HCT116 (cell line): ENCODE measurements at regions not wholly inside any gene's neighbourhood (a gene's known extent, or its start where the extent isn't known, plus 50 kb on each side); places are given as distances from the start of the nearest gene placed in this dataset.

ENCODE experiments used
- ATAC-seq: fragments of 200-7000 bp; cut with Tn5 transposase; 2 replicates; pipeline ENCODE4 v1.9.1; 2020; ENCODE audit warnings: mild to moderate bottlenecking, moderate library complexity
- BruUV-seq: library from RNA; stranded (reverse); fragments of 400-500 nt; replicated peaks from 2 replicates; lab custom pipeline; 2021; lab: Mats Ljungman, UMichigan
- CTCF ChIA-PET: fragments of 300-600 bp; sonication (Branson Sonifier 250); formaldehyde crosslinking; loops from one replicate; lab custom pipeline; 2021; ENCODE audit warnings: antibody characterized with exemption; lab: Charles Lee
- POLR2A ChIA-PET: fragments of 300-600, 350-600 bp; sonication (Branson Sonifier 250); formaldehyde crosslinking; loops from one replicate; lab custom pipeline; 2021; ENCODE audit warnings: antibody characterized with exemption; lab: Charles Lee
- RAD21 ChIA-PET, 2 experiments: fragments of 300-600 bp; sonication (Branson Sonifier 250); formaldehyde crosslinking; loops; one replicate each; lab custom pipeline; 2023; ENCODE audit warnings: low total read pairs in 2 of 2; ENCODE audit not compliant: uncharacterized antibody in 2 of 2, unreplicated experiment in 2 of 2, low non-redundant PET in 1 of 2; lab: Charles Lee
- DNase-seq: peaks from one replicate; pipeline ENCODE4 v3.0.0-alpha.2; 2010; ENCODE audit warnings: low read depth, low spot score
- H2AFZ ChIP-seq: fragments of 200-600 bp; shearing (Covaris generic), sonication (generic); 2 replicates; pipeline ENCODE4 v1.6.1; 2017; ENCODE audit warnings: low read depth, mixed run types, mixed read lengths, antibody characterized with exemption, low read length; ENCODE audit not compliant: poor library complexity, severe bottlenecking
- H3K27ac ChIP-seq: 2 replicates; pipeline ENCODE4 v1.5.1; 2012; ENCODE audit warnings: low read depth, low read length
- H3K27me3 ChIP-seq: fragments of 200-600 bp; sonication (generic); 2 replicates; pipeline ENCODE4 v1.6.1; 2016; ENCODE audit warnings: mixed run types, low read length, mixed read lengths; ENCODE audit not compliant: insufficient read depth
- H3K36me3 ChIP-seq, 2 experiments: fragments of 200-500 bp in 1 of 2; fragments of 200-600 bp in 1 of 2; sonication (Bioruptor generic) in 1 of 2; sonication (generic) in 1 of 2; 2 replicates each; pipeline versions ENCODE4 v1.5.1 to v1.6.1; 2014 to 2016; ENCODE audit warnings: low read length in 2 of 2, inconsistent platforms in 1 of 2, mixed read lengths in 1 of 2, mixed run types in 1 of 2; ENCODE audit not compliant: insufficient read depth in 2 of 2, control insufficient read depth in 1 of 2
- H3K4me1 ChIP-seq, 2 experiments: fragments of 200-600 bp in 1 of 2; sonication (generic) in 1 of 2; 2 replicates each; pipeline versions ENCODE4 v1.5.1 to v1.6.1; 2012 to 2017; ENCODE audit warnings: low read length in 2 of 2, inconsistent platforms in 1 of 2, mild to moderate bottlenecking in 1 of 2, mixed read lengths in 1 of 2, mixed run types in 1 of 2, moderate library complexity in 1 of 2; ENCODE audit not compliant: insufficient read depth in 2 of 2, control insufficient read depth in 1 of 2
- H3K4me2 ChIP-seq: fragments of 200-600 bp; sonication (generic); 2 replicates; pipeline ENCODE4 v1.6.1; 2017; ENCODE audit warnings: mixed run types, low read length, mixed read lengths
- H3K4me3 ChIP-seq, 2 experiments: fragments of 200-600 bp in 1 of 2; sonication (generic) in 1 of 2; replicated peaks in 1 of 2; 2 replicates each; pipeline ENCODE4 v1.5.1; 2011 to 2016; ENCODE audit warnings: low read length in 2 of 2, control low read depth in 1 of 2, low read depth in 1 of 2, mild to moderate bottlenecking in 1 of 2, mixed read lengths in 1 of 2, mixed run types in 1 of 2
- H3K79me2 ChIP-seq: fragments of 200-600 bp; sonication (generic); 2 replicates; pipeline ENCODE4 v1.6.1; 2017; ENCODE audit warnings: mild to moderate bottlenecking, mixed run types, low read length, moderate library complexity, mixed read lengths; ENCODE audit not compliant: insufficient read depth
- H3K9ac ChIP-seq: fragments of 200-600 bp; sonication (generic); 2 replicates; pipeline ENCODE4 v1.6.1; 2016; ENCODE audit warnings: low read length, mixed read lengths
- H3K9me2 ChIP-seq: fragments of 200-600 bp; sonication (generic), shearing (Covaris generic); 2 replicates; pipeline ENCODE4 v1.6.1; 2017; ENCODE audit warnings: mixed run types, mild to moderate bottlenecking, moderate library complexity; ENCODE audit not compliant: insufficient read depth
- H3K9me3 ChIP-seq, 2 experiments: fragments of 200-500 bp in 1 of 2; fragments of 200-600 bp in 1 of 2; sonication (Bioruptor generic) in 1 of 2; sonication (generic) in 1 of 2; 2 replicates each; pipeline ENCODE4 v1.6.1; 2014 to 2017; ENCODE audit warnings: low read length in 2 of 2, mixed read lengths in 2 of 2, inconsistent platforms in 1 of 2, low read depth in 1 of 2, mild to moderate bottlenecking in 1 of 2, mixed run types in 1 of 2, moderate library complexity in 1 of 2; ENCODE audit not compliant: control insufficient read depth in 1 of 2, insufficient read depth in 1 of 2
- H4K20me1 ChIP-seq: fragments of 200-600 bp; sonication (generic), shearing (Covaris generic); 2 replicates; pipeline ENCODE4 v1.6.1; 2017; ENCODE audit warnings: mixed run types, mild to moderate bottlenecking, moderate library complexity; ENCODE audit not compliant: insufficient read depth
- ATF3 ChIP-seq: IDR thresholded peaks from 2 replicates; pipeline ENCODE4 v1.6.1; 2012
- CTCF ChIP-seq, 3 experiments: fragments of 200-600 bp in 1 of 3; sonication (generic) in 1 of 3; IDR thresholded peaks in 2 of 3; conservative IDR thresholded peaks in 1 of 3; 2 replicates each; pipeline ENCODE4 v1.5.1; 2012 to 2017; ENCODE audit warnings: low read depth in 2 of 3, low read length in 2 of 3, antibody characterized with exemption in 1 of 3, borderline replicate concordance in 1 of 3, control low read depth in 1 of 3, mild to moderate bottlenecking in 1 of 3, mixed read lengths in 1 of 3, mixed run types in 1 of 3, moderate library complexity in 1 of 3; ENCODE audit not compliant: insufficient read depth in 1 of 3
- EGR1 ChIP-seq: IDR thresholded peaks from 2 replicates; pipeline ENCODE4 v1.6.1; 2012; ENCODE audit warnings: low read depth
- ELF1 ChIP-seq: IDR thresholded peaks from 2 replicates; pipeline ENCODE4 v1.6.1; 2012; ENCODE audit warnings: low read depth, borderline replicate concordance
- EZH2 ChIP-seq: fragments of 200-600 bp; sonication (generic); IDR thresholded peaks from 2 replicates; pipeline ENCODE4 v1.6.1; 2017; ENCODE audit warnings: antibody characterized with exemption, mixed run types
- FOSL1 ChIP-seq: IDR thresholded peaks from 2 replicates; pipeline ENCODE4 v1.6.1; 2012; ENCODE audit warnings: low read depth
- JUND ChIP-seq: IDR thresholded peaks from 2 replicates; pipeline ENCODE4 v1.6.1; 2012
- POLR2A ChIP-seq: IDR thresholded peaks from 2 replicates; pipeline ENCODE4 v1.7.0; 2011; ENCODE audit warnings: borderline replicate concordance; ENCODE audit not compliant: insufficient read depth, insufficient read length; ENCODE audit errors: extremely low read depth
- POLR2AphosphoS5 ChIP-seq: IDR thresholded peaks from 2 replicates; pipeline ENCODE4 v1.6.1; 2011; ENCODE audit warnings: mild to moderate bottlenecking, low read depth, low read length, moderate library complexity
- SIN3A ChIP-seq: IDR thresholded peaks from 2 replicates; pipeline ENCODE4 v1.6.1; 2012; ENCODE audit warnings: low read depth
- TCF7L2 ChIP-seq: IDR thresholded peaks from 2 replicates; pipeline ENCODE4 v1.7.0; 2011; ENCODE audit warnings: borderline replicate concordance, inconsistent platforms; ENCODE audit not compliant: insufficient read depth, insufficient read length; ENCODE audit errors: extremely low read depth
- ZBTB33 ChIP-seq: IDR thresholded peaks from 2 replicates; pipeline ENCODE4 v1.6.1; 2011; ENCODE audit warnings: mild to moderate bottlenecking, low read length, moderate library complexity; ENCODE audit not compliant: insufficient replicate concordance; ENCODE audit errors: extremely low read depth
- intact Hi-C: fragments of 100-400 bp; cut with micrococcal nuclease; formaldehyde crosslinking; loops from 2 replicates; pipeline ENCODE4 v1.10.0; 2022

GRCh38 chr1:26626994-26627393, 68.8 kb upstream of the ARID1A start:
- POLR2A ChIA-PET: no interaction called here
- Histone ChIP-seq H3K4me2 (no peak overlapping the region), H3K9ac (no peak overlapping the region), H4K20me1 (no peaks in the 10 kb centered on the region), H3K27me3 (no peaks in the 10 kb centered on the region), H3K4me3 (no peak overlapping the region), H3K4me1 (peaks cover under 1% of the 10 kb centered on the region in 2 experiments; a peak in 3 of 4 replicates), H2AFZ (no peak overlapping the region), H3K79me2 (no peaks in the 10 kb centered on the region), H3K36me3 (no peaks in the 10 kb centered on the region), H3K27ac (no peak overlapping the region), H3K9me3 (no peaks in the 10 kb centered on the region), H3K9me2 (no peaks in the 10 kb centered on the region)
- CTCF ChIA-PET: no interaction called here
- ATAC-seq (no peak), DNase-seq (no peak)
- intact Hi-C loops: no loop called here
- RAD21 ChIA-PET: no interaction called here
- no TSS peak for BruUV-seq
- TF ChIP-seq SIN3A (no peak), JUND (no peak), CTCF (IDR thresholded peaks at IDR 0.05 in 2 of 3, conservative IDR thresholded peaks at IDR 0.05 in 1 of 3; ENCODE audit: borderline replicate concordance in 1 of 3, insufficient read depth in 1 of 3, low read depth in 2 of 3, low read length in 2 of 3) (no peak), EGR1 (no peak), POLR2AphosphoS5 (no peak), EZH2 (no peak), POLR2A (no peak)

- Histone ChIP-seq H3K4me3 (no peak overlapping the region), H4K20me1 (no peaks in the 10 kb centered on the region), H3K9me3 (no peaks in the 10 kb centered on the region), H3K79me2 (no peaks in the 10 kb centered on the region), H3K36me3 (no peaks in the 10 kb centered on the region), H2AFZ (no peak overlapping the region), H3K4me2 (no peak overlapping the region), H3K27me3 (no peaks in the 10 kb centered on the region), H3K27ac (no peak overlapping the region), H3K9ac (no peak overlapping the region), H3K9me2 (no peaks in the 10 kb centered on the region), H3K4me1 (no peaks in the 10 kb centered on the region)
- DNase-seq (no peak), ATAC-seq (no peak)
- ChIA-PET POLR2A (no interaction called here), CTCF (no interaction called here), RAD21 (no interaction called here)
- TF ChIP-seq POLR2A (no peak), ATF3 (no peak), SIN3A (no peak), ZBTB33 (no peak), ELF1 (no peak), FOSL1 (no peak), TCF7L2 (no peak)
- intact Hi-C loops: no loop called here
- BruUV-seq: no TSS peak
These were observed 67.9 kb upstream of the ARID1A start for GRCh38 chr1:26627954-26628353.
